SK-N-SH treated with all-trans-retinoic acid at 6 μM for 48 hours (cell line): ENCODE measurements at regions not wholly inside any gene's neighbourhood (a gene's known extent, or its start where the extent isn't known, plus 50 kb on each side); places are given as distances from the start of the nearest gene placed in this dataset.
"Not testable (repeated sequence)": the region's sequence is repeated elsewhere in the genome, so short reads cannot be mapped to it uniquely, and the experiment has no call there.

Experiments used
- SNAI2 ChIP-seq: fragments of 250-450 bp; sonication (Bioruptor Pico); IDR thresholded peaks from 2 replicates; pipeline ENCODE4 v1.5.0; 2020; ENCODE audit warnings: mild to moderate bottlenecking, moderate library complexity
- ZFP3 ChIP-seq: fragments of 250-450 bp; sonication (Bioruptor Pico); IDR thresholded peaks from 2 replicates; pipeline ENCODE4 v1.5.0; 2020; ENCODE audit warnings: mild to moderate bottlenecking, moderate library complexity
- ZNF565 ChIP-seq: fragments of 450-650 bp; formaldehyde crosslinking; conservative IDR thresholded peaks from 2 replicates; pipeline ENCODE4 v1.5.0; 2020; ENCODE audit warnings: low read depth, mild to moderate bottlenecking, moderate library complexity
- TF ChIP-seq, protein P1 (sequence below): fragments of 250-450 bp; sonication (Bioruptor Pico); IDR thresholded peaks from 2 replicates; pipeline ENCODE4 v1.5.1; 2020; ENCODE audit warnings: low read depth, mild to moderate bottlenecking, moderate library complexity

- not testable (repeated sequence) for TF ChIP-seq ZFP3; SNAI2 (CRISPR knock-in tag); ZNF565
- TF ChIP-seq, protein P1, sequence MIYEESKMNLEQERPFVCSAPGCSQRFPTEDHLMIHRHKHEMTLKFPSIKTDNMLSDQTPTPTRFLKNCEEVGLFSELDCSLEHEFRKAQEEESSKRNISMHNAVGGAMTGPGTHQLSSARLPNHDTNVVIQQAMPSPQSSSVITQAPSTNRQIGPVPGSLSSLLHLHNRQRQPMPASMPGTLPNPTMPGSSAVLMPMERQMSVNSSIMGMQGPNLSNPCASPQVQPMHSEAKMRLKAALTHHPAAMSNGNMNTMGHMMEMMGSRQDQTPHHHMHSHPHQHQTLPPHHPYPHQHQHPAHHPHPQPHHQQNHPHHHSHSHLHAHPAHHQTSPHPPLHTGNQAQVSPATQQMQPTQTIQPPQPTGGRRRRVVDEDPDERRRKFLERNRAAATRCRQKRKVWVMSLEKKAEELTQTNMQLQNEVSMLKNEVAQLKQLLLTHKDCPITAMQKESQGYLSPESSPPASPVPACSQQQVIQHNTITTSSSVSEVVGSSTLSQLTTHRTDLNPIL (CRISPR knock-in tag), result not testable (repeated sequence)
Observed at GRCh38 chr13:53452263-53452808, 423.7 kb downstream of the OLFM4 start.
